ENCODE measurements at regions not wholly inside any gene's neighbourhood (a gene's known extent, or its start where the extent isn't known, plus 50 kb on each side); places are given as distances from the start of the nearest gene placed in this dataset.

GRCh38 chrX:121641560-121641959, 594.1 kb downstream of the GLUD2 start:
- no peaks in the 10 kb centered on the region for H3K9me3 ChIP-seq
- POLR2A ChIA-PET, result no interaction called here
- no peak for ATAC-seq
- H3K4me2 ChIP-seq, result no peak overlapping the region
- TF ChIP-seq CBX2 (IDR thresholded peaks at IDR 0.05; ENCODE audit: borderline replicate concordance, low read depth) (no peak), TP53 (CRISPR knock-in tag; IDR thresholded peaks at IDR 0.05) (no peak), PBX3 (IDR thresholded peaks at IDR 0.05) (no peak), ZSCAN20 (CRISPR knock-in tag; IDR thresholded peaks at IDR 0.05) (no peak), ATOH8 (CRISPR knock-in tag; IDR thresholded peaks at IDR 0.05; ENCODE audit: low read depth) (no peak), EHF (CRISPR knock-in tag; IDR thresholded peaks at IDR 0.05) (no peak), ZFP36 (IDR thresholded peaks at IDR 0.05; ENCODE audit: borderline replicate concordance, partially characterized antibody) (no peak), HOXB5 (CRISPR knock-in tag; IDR thresholded peaks at IDR 0.05) (no peak), MAZ (IDR thresholded peaks at IDR 0.05; ENCODE audit: borderline replicate concordance, low read depth, low read length) (no peak), EHMT2 (IDR thresholded peaks at IDR 0.05; ENCODE audit: low read depth) (no peak), HMGXB4 (CRISPR knock-in tag; IDR thresholded peaks at IDR 0.05; ENCODE audit: borderline replicate concordance) (no peak)
- no peak for FAIRE-seq
- H3K4me1 ChIP-seq, result no peaks in the 10 kb centered on the region
- no peak overlapping the region for H3K4me3 ChIP-seq
- no peak overlapping the region for H3K27ac ChIP-seq
- WGBS (ENCODE audit: missing lambda C conversion rate), result 0% methylated on average over 2 of the region's 2 CpGs
- DNase-seq (ENCODE audit: low read depth in 1 of 2, low spot score in 1 of 2), result peak in 1 of 2 experiments; percentile 1
- CTCF ChIA-PET, result no interaction called here

GRCh38 chrX:121642415-121642814, 595.0 kb downstream of the GLUD2 start:
- Histone ChIP-seq H3K27ac (no peak overlapping the region), H3K4me1 (no peaks in the 10 kb centered on the region), H3K4me2 (no peak overlapping the region), H3K4me3 (no peak overlapping the region), H3K9me3 (no peaks in the 10 kb centered on the region)
- FAIRE-seq (no peak), DNase-seq (ENCODE audit: low read depth in 1 of 2, low spot score in 1 of 2) (no peak), ATAC-seq (no peak)
- POLR2A ChIA-PET, result no interaction called here
- 25% methylated on average over 1 of the region's 1 CpG for WGBS (ENCODE audit: missing lambda C conversion rate)
- CTCF ChIA-PET, result no interaction called here
- TF ChIP-seq JUNB (IDR thresholded peaks at IDR 0.05), result no peak
- no peak for TF ChIP-seq ZNF302 (CRISPR knock-in tag; IDR thresholded peaks at IDR 0.05)
- no peak for TF ChIP-seq MYC (IDR thresholded peaks at IDR 0.05; ENCODE audit: borderline replicate concordance, low read length)
- TF ChIP-seq TFCP2L1 (CRISPR knock-in tag; IDR thresholded peaks at IDR 0.05), result no peak
- TF ChIP-seq HMGXB4 (CRISPR knock-in tag; IDR thresholded peaks at IDR 0.05; ENCODE audit: borderline replicate concordance), result no peak
- TF ChIP-seq CTCF (IDR thresholded peaks at IDR 0.05), result no peak
- no peak for TF ChIP-seq NPAS2 (CRISPR knock-in tag; IDR thresholded peaks at IDR 0.05; ENCODE audit: borderline replicate concordance)
- no peak for TF ChIP-seq MAX (IDR thresholded peaks at IDR 0.05)
- TF ChIP-seq BCL3 (IDR thresholded peaks at IDR 0.05), result no peak
- TF ChIP-seq HDAC2 (IDR thresholded peaks at IDR 0.05), result no peak
- no peak for TF ChIP-seq CHD4 (IDR thresholded peaks at IDR 0.05; ENCODE audit: borderline replicate concordance)
- no peak for TF ChIP-seq REST (IDR thresholded peaks at IDR 0.05)
- TF ChIP-seq HOXB5 (CRISPR knock-in tag; IDR thresholded peaks at IDR 0.05), result no peak
- TF ChIP-seq NR3C1 (IDR thresholded peaks at IDR 0.05), result no peak
- no peak for TF ChIP-seq EHMT2 (IDR thresholded peaks at IDR 0.05; ENCODE audit: low read depth)
- no peak for TF ChIP-seq ATOH8 (CRISPR knock-in tag; IDR thresholded peaks at IDR 0.05; ENCODE audit: low read depth)
